UCSD-AML1 (cell line): ENCODE measurements at regions not wholly inside any gene's neighbourhood (a gene's known extent, or its start where the extent isn't known, plus 50 kb on each side); places are given as distances from the start of the nearest gene placed in this dataset.
"Not testable (repeated sequence)": the region's sequence is repeated elsewhere in the genome, so short reads cannot be mapped to it uniquely, and the experiment has no call there.

Experiments
- DNase-seq: peaks from one replicate; lab custom pipeline; 2025; ENCODE audit not compliant: unreplicated experiment; lab: John Stamatoyannopoulos, UW

- DNase-seq, result no peak
Observed at GRCh38 chr10:6701289-6701688, 121.2 kb upstream of the PRKCQ start.

GRCh38 chr10:6700066-6700465, 120.0 kb upstream of the PRKCQ start:
- DNase-seq, result no peak

DNA sequence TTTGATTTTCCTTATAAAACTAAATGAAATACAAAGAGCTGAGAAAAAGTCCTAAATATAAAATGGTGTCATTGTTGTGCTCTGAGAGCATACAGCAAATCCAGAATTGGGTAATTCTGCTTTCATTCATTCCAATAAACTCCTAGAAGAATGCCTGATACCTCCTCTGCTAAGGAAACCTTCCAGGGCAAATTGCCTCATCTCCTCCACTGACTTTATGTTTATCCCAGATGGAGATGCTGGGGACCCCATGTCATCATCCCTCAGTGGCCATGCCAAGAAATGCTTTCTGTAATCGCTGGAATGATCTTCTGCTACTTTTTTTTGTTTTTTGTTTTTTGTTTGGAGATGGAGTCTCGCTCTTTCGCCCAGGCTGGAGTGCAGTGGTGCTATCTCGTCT, 119.3 kb upstream of the PRKCQ start:
- DNase-seq, result no peak

DNA sequence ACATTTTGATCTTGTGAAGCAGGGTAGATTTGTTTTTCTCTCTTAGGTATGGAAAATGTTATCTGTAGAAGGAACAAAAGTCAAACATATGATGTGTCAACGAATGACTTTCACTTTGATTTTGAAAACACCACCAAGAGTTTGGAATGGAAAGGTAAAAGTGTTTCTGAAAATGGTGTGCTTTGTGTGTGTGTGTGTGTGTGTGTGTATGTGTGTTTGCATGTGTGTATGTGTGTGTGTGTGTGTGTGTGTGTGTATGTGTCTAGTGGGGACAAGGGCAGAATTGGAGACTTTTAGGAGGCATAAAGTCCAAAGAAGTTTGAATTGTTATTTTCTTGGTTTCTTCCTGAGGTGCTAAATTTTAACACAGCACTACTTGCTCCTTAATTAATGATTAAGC, 115.4 kb upstream of the PRKCQ start:
- no peak for DNase-seq

DNA sequence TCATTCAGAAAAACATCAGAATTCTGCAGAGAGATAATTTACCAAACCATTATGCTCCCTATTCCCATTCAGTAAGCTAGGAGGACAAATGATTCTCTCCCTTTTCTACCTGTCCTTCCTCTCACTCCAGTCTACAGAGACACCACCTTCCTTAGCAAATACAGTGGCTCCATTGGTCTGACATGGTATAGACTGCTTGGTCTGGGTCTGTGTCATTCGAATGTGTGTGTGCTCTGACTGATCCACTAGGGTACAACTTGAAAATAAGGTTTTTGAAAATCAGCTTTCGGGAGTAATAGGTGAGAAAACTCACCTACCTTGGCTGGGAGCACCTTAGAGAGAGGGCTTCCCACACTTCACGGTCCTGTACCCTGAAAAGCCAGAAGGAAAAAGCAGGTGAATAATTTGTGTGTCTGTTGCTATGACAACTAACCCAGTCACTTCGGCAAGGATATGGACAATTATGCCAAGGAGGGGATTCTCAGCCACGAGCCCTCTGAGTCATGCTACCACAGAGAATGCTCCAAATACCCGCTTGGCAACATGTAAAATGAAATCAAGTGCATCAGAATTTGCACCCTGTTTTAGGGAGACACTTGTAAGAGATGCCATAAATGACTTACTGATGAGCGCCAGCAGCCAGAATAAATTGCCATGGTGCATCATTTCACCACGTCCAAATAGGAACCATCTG, 114.5 kb upstream of the PRKCQ start:
- no peak for DNase-seq

DNA sequence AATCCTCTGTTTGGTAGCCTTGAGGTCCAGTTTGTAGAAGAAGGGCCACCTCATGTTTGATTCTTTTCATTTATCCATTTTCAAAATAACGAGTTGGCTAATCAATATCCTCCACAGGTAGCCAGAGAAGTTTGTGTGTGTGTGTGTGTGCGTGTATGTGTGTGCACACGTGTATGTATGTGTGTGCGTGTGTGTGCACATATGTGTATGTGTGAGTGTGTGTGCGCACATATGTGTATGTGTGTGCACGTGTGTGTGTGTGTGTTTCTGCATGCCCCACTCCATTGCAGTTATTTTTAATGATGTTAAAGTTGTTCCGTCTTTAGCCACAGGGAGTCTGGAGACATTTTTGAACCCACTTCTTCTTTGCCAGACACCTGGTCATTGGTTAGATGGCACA, 112.8 kb upstream of the PRKCQ start:
- DNase-seq, result no peak

GRCh38 chr10:6692103-6692502, 112.0 kb upstream of the PRKCQ start:
- no peak for DNase-seq

GRCh38 chr10:6689036-6689435, 109.0 kb upstream of the PRKCQ start:
- DNase-seq, result no peak

DNA sequence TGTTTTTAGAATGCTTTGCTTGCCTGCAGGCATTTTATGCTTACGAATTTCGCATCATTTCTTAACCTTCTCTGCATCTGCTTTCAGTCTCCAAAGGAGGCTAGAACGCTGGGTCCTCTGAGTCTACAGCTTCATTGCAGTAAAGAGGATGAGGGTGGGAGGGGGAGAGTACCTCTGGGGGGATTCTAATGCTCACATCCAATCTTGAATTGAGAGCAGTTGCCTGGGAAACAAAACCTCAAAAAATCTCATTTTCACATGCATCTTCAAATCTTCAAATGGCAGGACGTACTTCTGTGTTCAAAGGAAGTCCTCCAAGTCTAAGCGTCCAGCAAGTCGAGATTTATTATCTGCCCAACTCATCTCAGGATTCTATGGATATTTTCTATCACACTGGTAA, 100.7 kb upstream of the PRKCQ start:
- DNase-seq, result no peak

- DNase-seq, result no peak
Observed at GRCh38 chr10:6678956-6679355, 98.9 kb upstream of the PRKCQ start.

GRCh38 chr10:6678211-6678803, 98.2 kb upstream of the PRKCQ start:
- peak; percentile 44 for DNase-seq

GRCh38 chr10:6677129-6677528, 97.1 kb upstream of the PRKCQ start:
- not testable (repeated sequence) for DNase-seq

GRCh38 chr10:6674291-6674690, 94.2 kb upstream of the PRKCQ start:
- no peak for DNase-seq

DNA sequence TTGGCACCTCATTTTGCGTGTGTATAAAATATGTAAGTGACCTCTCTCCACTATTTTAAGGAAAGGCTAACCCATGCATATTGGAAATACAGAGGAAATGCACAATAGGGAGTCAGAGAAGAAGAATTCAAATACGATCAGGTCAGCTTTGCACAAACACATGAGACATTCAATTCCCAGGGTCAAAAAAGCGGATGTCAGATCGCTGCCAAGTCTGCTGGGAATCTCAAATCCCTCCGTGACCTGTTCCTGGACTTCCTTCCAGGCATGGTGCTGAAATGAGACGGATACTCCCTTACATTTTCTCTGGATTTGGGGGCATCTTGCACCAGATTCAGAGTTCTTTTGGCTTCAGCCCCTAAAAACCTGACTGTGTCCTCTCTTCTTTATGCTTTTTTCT, 91.9 kb upstream of the PRKCQ start:
- DNase-seq, result no peak

DNA sequence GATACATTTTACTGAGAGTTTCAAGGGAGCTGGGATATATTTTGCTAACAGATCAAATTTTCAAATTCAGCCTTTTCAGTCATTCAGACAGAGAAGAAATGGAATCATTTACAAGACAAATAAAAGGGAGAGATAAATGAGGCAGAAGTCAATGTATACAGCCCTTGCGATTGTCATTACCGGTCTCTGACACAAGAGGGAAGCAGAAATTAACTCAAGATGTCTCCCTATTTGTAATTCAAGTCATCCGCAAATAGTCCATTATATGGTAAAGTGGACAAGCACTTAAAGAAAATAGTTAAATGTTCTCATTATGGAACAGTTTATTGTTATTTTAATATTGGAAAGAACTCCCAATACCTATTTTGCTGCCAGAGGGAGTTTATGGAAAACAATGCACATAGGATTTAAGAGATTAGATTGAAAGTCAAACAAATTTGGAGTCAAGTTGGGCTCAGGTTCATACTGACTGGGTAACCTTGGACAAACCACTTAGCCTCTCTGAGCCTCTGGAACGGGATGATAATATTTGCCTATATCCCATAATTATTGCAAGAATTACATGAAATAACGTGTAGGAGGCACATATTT, 89.3 kb upstream of the PRKCQ start:
- DNase-seq, result no peak

GRCh38 chr10:6667679-6668270, 87.7 kb upstream of the PRKCQ start:
- peak; percentile 27 for DNase-seq

DNA sequence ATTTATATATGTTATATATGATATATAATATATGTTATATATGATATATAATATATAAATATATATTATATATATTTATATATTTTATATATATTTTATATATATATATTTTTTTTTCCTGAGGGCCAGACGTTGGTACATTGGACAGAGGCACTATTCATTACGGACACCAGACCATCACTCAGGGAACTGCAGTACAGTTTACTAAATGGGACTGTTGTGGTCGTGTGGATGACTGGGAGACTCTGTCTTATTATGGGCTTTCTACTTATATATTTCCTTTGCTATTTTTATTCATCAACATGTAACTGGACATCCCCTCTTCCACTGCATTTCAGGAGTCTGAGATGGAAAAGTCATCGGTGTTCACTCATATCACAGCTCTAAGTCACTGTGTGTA, 87.1 kb upstream of the PRKCQ start:
- DNase-seq, result no peak

DNA sequence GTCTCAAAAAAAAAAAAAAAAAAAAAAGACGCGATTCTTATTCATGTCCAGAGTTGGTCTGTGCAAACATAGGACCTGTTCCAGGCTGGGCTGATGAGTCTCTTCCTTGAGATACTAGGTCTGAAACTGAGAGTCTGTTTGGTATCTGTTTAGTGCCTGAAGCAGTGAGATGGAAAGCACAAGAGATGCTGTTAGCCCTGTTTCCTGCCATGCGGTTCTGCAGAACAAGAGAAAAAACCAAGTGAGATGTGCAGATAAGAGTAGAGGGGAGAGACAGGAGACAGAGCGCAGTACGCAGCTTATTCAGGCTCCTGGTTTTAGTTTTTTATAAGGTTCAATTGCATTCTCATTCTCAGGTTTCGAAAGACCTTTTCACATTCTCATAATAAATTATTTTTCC, 85.8 kb upstream of the PRKCQ start:
- no peak for DNase-seq

DNA sequence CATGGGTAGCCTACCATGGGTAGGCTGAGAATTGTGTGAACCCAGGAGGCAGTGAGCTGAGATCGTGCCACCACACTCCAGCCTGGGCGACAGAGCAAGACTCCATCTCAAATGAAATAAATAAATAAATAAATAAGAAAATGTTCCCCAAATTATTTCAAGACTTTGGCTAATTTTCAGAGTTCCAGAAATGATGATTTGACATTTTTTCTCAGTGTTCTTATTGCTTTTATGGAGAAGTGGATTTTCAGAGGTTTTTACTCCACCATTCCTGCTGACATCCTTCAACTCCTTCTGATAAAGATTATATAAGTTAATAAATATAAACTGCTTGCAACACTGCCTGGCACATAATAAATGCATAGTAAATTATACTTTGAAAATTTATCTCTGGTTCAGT, 80.4 kb upstream of the PRKCQ start:
- no peak for DNase-seq

GRCh38 chr10:6659451-6659850, 79.4 kb upstream of the PRKCQ start:
- no peak for DNase-seq

- DNase-seq, result no peak
Observed at GRCh38 chr10:6657669-6658068, 77.6 kb upstream of the PRKCQ start.

DNA sequence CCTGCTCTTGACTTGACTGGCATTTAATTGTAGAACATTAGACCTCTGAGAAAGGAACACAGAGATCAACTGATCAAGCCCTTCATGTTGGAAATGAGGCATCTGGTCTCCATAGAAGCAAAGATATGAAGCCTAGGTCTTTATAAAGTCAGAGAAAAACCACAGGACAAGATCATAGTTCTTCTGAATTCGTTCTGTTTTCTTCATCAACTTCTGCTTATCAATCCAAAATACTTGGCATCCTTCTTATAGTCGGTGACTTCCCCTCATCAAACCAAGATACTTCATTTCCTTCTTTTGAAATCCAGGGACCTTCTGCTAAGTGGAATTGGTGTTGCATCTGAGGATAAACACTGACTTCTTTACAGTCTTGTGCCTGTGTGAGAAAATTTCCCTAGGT, 77.1 kb upstream of the PRKCQ start:
- DNase-seq, result no peak
